HEK293T (cell line): ENCODE measurements at regions not wholly inside any gene's neighbourhood (a gene's known extent, or its start where the extent isn't known, plus 50 kb on each side); places are given as distances from the start of the nearest gene placed in this dataset.

Experiments used
- CTCF ChIA-PET: fragments of 350-600 bp; formaldehyde crosslinking; extraction: SDS; loops from one replicate; lab custom pipeline; 2021; ENCODE audit warnings: antibody characterized with exemption, inconsistent platforms; lab: Yijun Ruan, JAX
- POLR2A ChIA-PET: fragments of 350-600 bp; formaldehyde crosslinking; extraction: SDS; loops from one replicate; lab custom pipeline; 2020; ENCODE audit warnings: antibody characterized with exemption, inconsistent platforms; lab: Yijun Ruan, JAX
- DNase-seq: peaks from one replicate; pipeline ENCODE4 v3.0.0; 2012; ENCODE audit warnings: mixed read lengths; ENCODE audit errors: extremely low spot score
- ARNT ChIP-seq: fragments of 450-650 bp; IDR thresholded peaks from 2 replicates; pipeline ENCODE4 v1.6.1; 2017; ENCODE audit warnings: mild to moderate bottlenecking
- BHLHE40 ChIP-seq: fragments of 450-650 bp; IDR thresholded peaks from 2 replicates; pipeline ENCODE4 v1.6.1; 2016; ENCODE audit warnings: mild to moderate bottlenecking, moderate library complexity, borderline replicate concordance
- CTBP1 ChIP-seq: fragments of 450-650 bp; IDR thresholded peaks from 2 replicates; pipeline ENCODE4 v1.6.1; 2016; ENCODE audit warnings: borderline replicate concordance
- ELF4 ChIP-seq: fragments of 450-650 bp; IDR thresholded peaks from 2 replicates; pipeline ENCODE4 v1.6.1; 2017; ENCODE audit warnings: antibody characterized with exemption
- FOXA1 ChIP-seq: fragments of 450-650 bp; IDR thresholded peaks from 2 replicates; pipeline ENCODE4 v1.6.1; 2016; ENCODE audit warnings: mild to moderate bottlenecking
- FOXK2 ChIP-seq: fragments of 450-650 bp; IDR thresholded peaks from 2 replicates; pipeline ENCODE4 v1.6.1; 2016; ENCODE audit warnings: mild to moderate bottlenecking
- FOXM1 ChIP-seq: fragments of 450-650 bp; IDR thresholded peaks from 2 replicates; pipeline ENCODE4 v1.6.1; 2017; ENCODE audit warnings: mild to moderate bottlenecking, borderline replicate concordance
- HDGF ChIP-seq: fragments of 450-650 bp; IDR thresholded peaks from 2 replicates; pipeline ENCODE4 v1.6.1; 2017; ENCODE audit warnings: antibody characterized with exemption, borderline replicate concordance
- L3MBTL2 ChIP-seq: fragments of 450-650 bp; conservative IDR thresholded peaks from 2 replicates; pipeline ENCODE4 v1.6.1; 2016; ENCODE audit warnings: mild to moderate bottlenecking
- LEF1 ChIP-seq: fragments of 450-650 bp; IDR thresholded peaks from 2 replicates; pipeline ENCODE4 v1.6.1; 2017; ENCODE audit warnings: mild to moderate bottlenecking, borderline replicate concordance
- NFRKB ChIP-seq: fragments of 450-650 bp; IDR thresholded peaks from 2 replicates; pipeline ENCODE4 v1.6.1; 2016; ENCODE audit warnings: mild to moderate bottlenecking, moderate library complexity
- SP1 ChIP-seq: fragments of 450-650 bp; IDR thresholded peaks from 2 replicates; pipeline ENCODE4 v1.6.1; 2017
- SUZ12 ChIP-seq: fragments of 450-650 bp; IDR thresholded peaks from 2 replicates; pipeline ENCODE4 v1.6.1; 2016; ENCODE audit warnings: mild to moderate bottlenecking
- TARDBP ChIP-seq: fragments of 450-650 bp; IDR thresholded peaks from 2 replicates; pipeline ENCODE4 v1.6.1; 2016
- ZNF384 ChIP-seq: fragments of 450-650 bp; IDR thresholded peaks from 2 replicates; pipeline ENCODE4 v1.6.1; 2016
- TF ChIP-seq, protein P1 (sequence below): fragments of 450-650 bp; IDR thresholded peaks from 2 replicates; pipeline ENCODE4 v1.6.1; 2016

DNA sequence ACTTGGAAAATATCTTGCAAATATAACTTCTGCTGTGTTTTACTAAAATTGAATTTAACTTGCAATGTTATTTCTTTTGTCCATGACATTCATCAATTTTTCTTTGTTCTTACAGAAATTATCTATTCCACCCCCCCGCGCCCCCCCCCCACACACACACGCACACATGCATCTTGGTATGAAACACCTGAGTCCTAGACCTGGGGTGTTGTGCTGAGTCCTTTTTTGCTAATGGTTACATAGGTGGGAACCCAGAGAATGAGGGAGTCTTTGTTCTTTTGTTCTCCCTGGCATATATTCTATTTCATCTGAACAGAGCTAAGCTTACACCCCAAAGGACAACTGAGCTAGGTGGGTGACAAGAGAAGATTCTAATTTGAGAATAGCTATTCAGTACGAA lies 308.9 kb downstream of the CWC27 start:
- no peak for DNase-seq
- CTCF ChIA-PET, result interaction anchor here (0.9 kb wide), 1 partner anchor 21 kb away, joined by 3 read pairs; no protein-coding TSS in a partner anchor
- TF ChIP-seq FOXA1, result no peak
- TF ChIP-seq SP1, result no peak
- no peak for TF ChIP-seq FOXK2
- POLR2A ChIA-PET, result no interaction called here

DNA sequence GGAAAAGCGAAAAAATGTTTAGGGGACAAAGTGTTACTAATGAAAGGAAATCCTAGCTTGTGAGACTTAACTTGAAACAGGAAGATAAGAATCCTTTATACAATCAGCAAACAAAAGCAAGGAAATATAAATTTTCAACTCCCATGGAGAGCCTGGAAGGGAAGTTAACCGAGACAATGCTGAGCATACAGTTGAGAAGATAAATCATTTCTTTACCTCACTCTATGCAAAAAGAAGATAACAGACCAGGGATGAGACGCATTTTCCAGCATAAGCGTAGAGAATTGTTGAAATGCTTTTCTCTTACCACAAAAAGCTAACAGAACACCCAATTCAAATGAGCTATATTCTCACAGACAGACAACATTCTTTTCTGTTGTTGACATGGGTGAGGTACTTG lies 309.6 kb downstream of the CWC27 start:
- no peak for TF ChIP-seq SP1
- no peak for TF ChIP-seq CTBP1
- no peak for TF ChIP-seq NFRKB
- TF ChIP-seq FOXA1, result no peak
- TF ChIP-seq LEF1, result no peak
- no peak for TF ChIP-seq BHLHE40
- TF ChIP-seq ZNF384, result no peak
- no peak for TF ChIP-seq FOXK2
- TF ChIP-seq TARDBP, result no peak
- TF ChIP-seq FOXM1, result no peak
- TF ChIP-seq, protein P1, sequence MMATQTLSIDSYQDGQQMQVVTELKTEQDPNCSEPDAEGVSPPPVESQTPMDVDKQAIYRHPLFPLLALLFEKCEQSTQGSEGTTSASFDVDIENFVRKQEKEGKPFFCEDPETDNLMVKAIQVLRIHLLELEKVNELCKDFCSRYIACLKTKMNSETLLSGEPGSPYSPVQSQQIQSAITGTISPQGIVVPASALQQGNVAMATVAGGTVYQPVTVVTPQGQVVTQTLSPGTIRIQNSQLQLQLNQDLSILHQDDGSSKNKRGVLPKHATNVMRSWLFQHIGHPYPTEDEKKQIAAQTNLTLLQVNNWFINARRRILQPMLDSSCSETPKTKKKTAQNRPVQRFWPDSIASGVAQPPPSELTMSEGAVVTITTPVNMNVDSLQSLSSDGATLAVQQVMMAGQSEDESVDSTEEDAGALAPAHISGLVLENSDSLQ, result no peak
- TF ChIP-seq ELF4, result no peak
- no peak for TF ChIP-seq HDGF
- TF ChIP-seq L3MBTL2, result no peak
- TF ChIP-seq SUZ12, result no peak
- no peak for TF ChIP-seq ARNT
- CTCF ChIA-PET, result interaction anchor here (0.9 kb wide), 1 partner anchor 22 kb away, joined by 3 read pairs; no protein-coding TSS in a partner anchor
- POLR2A ChIA-PET, result no interaction called here
- DNase-seq, result no peak

DNA sequence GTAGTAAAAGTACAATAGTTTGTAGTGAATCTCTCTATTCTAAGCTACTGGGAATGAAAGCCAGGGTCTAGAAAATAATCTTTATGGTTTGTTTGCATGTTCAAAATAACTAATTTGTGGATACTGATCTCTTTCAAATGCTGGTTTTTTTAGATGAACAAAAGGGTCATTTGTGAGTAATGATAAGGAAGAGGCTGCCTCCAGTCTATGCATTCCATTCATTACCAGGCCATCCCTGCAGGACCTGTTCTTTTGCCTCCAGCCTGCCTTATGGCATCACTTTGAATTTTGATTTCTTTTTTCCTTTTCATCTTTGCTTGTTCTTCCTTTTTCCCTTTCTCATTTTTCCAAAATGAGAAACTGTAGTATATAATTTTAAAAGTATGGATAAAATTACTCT lies 312.3 kb downstream of the CWC27 start:
- ChIA-PET POLR2A (no interaction called here), CTCF (no interaction called here)
- no peak for DNase-seq
- TF ChIP-seq ELF4 (no peak), FOXM1 (no peak), ARNT (no peak), BHLHE40 (no peak), SP1 (no peak), NFRKB (no peak), ZNF384 (no peak), LEF1 (no peak), FOXA1 (no peak), L3MBTL2 (no peak), SUZ12 (no peak), CTBP1 (no peak)

DNA sequence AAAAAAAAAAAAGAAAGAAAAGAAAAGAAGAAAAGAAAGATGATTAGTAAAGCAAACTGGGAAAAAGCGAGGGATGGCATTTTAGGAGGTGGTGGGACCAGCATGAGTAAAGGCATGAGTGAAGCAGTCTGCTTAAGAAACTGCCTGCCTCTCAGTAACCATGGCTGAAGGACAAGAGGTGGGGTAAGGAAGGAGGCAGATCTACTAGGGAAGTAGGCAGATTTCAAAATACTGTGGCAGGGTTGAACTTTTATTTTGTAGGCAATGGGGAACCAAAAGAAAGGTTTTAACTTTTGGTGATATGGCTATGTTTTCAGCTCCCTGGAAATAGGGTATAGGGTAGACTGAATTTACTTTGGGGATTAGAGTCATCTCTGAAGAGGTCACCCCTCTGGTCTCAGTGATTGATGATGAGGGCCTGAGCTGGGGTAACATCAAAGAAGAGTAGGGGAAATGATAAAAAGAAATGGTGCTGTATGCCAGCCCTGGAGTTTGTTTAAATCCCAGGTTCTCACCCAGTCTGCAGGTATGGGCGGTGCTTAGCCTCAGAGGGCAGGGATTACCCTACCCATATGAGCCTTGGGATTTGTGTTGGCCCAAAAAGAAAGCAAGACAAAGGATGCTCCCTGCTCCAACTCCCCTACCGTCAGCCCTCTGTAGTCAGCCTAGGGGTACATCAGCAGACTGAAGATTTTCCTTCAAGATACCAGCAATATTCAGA lies 316.2 kb downstream of the CWC27 start:
- DNase-seq, result no peak
- ChIA-PET POLR2A (no interaction called here), CTCF (no interaction called here)
- TF ChIP-seq, protein P1, result no peak
- TF ChIP-seq TARDBP (no peak), SUZ12 (no peak), ARNT (no peak), ELF4 (no peak), FOXM1 (no peak), NFRKB (no peak), BHLHE40 (no peak), FOXA1 (no peak), HDGF (no peak), LEF1 (no peak), SP1 (no peak), FOXK2 (no peak), ZNF384 (no peak), CTBP1 (no peak), L3MBTL2 (no peak)

DNA sequence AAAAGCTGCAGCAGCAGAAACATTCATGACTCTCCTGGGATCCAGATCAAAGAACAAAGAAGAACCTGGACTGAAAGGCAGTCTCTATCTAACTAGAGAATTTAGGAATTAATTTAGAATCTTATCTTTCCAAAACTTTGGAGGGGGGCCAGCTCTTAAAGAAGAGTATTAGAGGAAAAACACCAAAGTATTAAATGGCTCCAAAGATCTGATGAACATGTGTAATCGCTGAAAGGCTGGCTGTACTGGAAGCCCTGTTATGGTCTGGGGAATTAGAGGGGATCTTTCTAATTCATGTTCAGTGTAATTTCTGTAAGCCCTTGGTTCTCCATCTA lies 316.8 kb downstream of the CWC27 start:
- POLR2A ChIA-PET, result no interaction called here
- DNase-seq, result no peak
- no peak for TF ChIP-seq NFRKB
- no peak for TF ChIP-seq FOXK2
- TF ChIP-seq SP1, result no peak
- TF ChIP-seq FOXA1, result no peak
- TF ChIP-seq FOXM1, result no peak
- TF ChIP-seq ELF4, result no peak
- TF ChIP-seq L3MBTL2, result no peak
- no peak for TF ChIP-seq TARDBP
- no peak for TF ChIP-seq SUZ12
- TF ChIP-seq ZNF384, result no peak
- TF ChIP-seq CTBP1, result no peak
- no peak for TF ChIP-seq ARNT
- no peak for TF ChIP-seq LEF1
- no peak for TF ChIP-seq BHLHE40
- no peak for TF ChIP-seq HDGF
- CTCF ChIA-PET, result no interaction called here

DNA sequence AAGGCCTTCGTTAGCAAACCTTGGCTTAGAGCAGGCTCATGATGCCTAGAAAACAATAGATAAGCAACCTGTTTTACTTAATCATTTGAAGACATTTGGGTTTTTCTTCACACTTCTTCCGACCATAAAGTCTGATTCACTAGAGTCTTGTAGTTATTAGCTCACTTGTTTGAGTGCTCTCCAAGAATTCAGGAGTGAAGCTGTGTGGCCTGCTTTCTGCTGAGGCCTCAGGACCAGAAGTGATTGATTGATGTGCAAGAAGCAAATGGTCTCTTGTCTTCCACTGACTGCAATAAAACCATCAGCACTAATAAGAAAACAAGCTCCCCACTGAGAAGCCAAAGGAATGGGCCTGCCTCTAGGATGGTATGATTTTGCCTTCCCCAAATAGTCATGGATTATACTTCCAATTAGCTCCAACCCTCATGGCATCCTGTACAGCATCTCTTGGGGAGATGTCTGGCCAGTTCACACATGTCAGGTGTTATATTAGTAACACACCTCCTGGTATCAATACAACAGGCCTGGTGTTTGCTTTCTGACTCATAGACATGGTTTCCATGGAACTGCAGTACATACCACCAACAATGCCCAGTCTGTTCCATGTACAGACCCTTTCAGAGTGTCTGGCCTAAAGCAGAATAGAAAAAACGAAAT lies 317.6 kb downstream of the CWC27 start:
- DNase-seq, result no peak
- CTCF ChIA-PET, result no interaction called here
- TF ChIP-seq ARNT (no peak), CTBP1 (no peak), SP1 (no peak), HDGF (no peak), ZNF384 (no peak), FOXM1 (no peak), L3MBTL2 (no peak)
- TF ChIP-seq, protein P1, result peak; percentile 67
- POLR2A ChIA-PET, result no interaction called here
